ES-I3 (cell line): ENCODE measurements at regions not wholly inside any gene's neighbourhood (a gene's known extent, or its start where the extent isn't known, plus 50 kb on each side); places are given as distances from the start of the nearest gene placed in this dataset.

Source experiments
- H3K36me3 ChIP-seq: 2 replicates; pipeline ENCODE4 v1.6.1; 2013; ENCODE audit warnings: mild to moderate bottlenecking, low read length, control low read depth, moderate library complexity; ENCODE audit not compliant: insufficient read depth
- H3K4me1 ChIP-seq: 2 replicates; pipeline ENCODE4 v1.6.1; 2013; ENCODE audit warnings: mild to moderate bottlenecking, control low read depth, low read length; ENCODE audit not compliant: insufficient read depth
- H3K9ac ChIP-seq: 2 replicates; pipeline ENCODE4 v1.6.1; 2013; ENCODE audit warnings: low read depth, mild to moderate bottlenecking, low read length, moderate library complexity
- H3K9me3 ChIP-seq: 2 replicates; pipeline ENCODE4 v1.6.1; 2013; ENCODE audit warnings: mild to moderate bottlenecking, low read length, moderate library complexity; ENCODE audit not compliant: control insufficient read depth, insufficient read depth

DNA sequence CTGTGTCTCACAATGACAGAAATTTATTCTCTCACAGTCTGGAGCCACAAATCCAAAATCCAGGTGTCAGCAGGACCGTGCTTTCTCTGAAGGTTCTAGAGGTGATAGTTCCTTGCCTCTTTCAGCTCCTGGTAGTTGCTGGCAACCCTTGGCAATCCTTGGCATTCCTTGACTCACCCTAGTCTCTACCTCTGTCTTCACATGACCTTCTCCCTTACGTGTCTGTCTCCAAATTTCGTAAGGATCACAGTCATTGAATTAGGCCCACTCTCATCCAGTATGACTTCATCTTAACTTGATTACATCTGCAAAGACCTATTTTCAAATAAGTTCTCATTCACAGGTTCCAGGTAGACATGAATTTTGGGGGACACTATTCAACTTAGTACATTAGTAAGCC, 143.1 kb downstream of the CEP57L1 start:
- Histone ChIP-seq H3K9me3 (no peaks in the 10 kb centered on the region), H3K36me3 (no peaks in the 10 kb centered on the region), H3K9ac (no peak overlapping the region), H3K4me1 (peaks cover 4% of the 10 kb centered on the region; the same call in 1 of the 2 replicates)

DNA sequence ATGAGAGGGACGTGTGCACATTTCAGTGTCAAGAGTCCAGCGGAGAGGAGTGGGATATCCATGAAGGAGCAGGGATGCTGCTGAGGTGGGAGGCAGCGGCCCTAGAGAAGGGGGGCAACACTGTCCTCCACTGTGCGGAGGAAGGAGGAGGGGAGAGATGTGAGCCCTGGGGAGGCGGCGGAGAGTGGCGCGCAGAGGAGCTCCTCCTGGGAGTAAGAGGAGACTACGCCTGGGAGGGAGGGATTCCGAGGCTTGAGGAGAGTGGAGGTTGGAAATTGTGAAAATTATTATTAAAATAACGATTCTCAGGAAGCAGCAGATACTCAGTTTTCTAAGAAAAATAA, 142.7 kb downstream of the CEP57L1 start:
- Histone ChIP-seq H3K36me3 (no peaks in the 10 kb centered on the region), H3K9me3 (no peaks in the 10 kb centered on the region), H3K9ac (no peak overlapping the region), H3K4me1 (peaks cover 4% of the 10 kb centered on the region; the same call in 1 of the 2 replicates)

DNA sequence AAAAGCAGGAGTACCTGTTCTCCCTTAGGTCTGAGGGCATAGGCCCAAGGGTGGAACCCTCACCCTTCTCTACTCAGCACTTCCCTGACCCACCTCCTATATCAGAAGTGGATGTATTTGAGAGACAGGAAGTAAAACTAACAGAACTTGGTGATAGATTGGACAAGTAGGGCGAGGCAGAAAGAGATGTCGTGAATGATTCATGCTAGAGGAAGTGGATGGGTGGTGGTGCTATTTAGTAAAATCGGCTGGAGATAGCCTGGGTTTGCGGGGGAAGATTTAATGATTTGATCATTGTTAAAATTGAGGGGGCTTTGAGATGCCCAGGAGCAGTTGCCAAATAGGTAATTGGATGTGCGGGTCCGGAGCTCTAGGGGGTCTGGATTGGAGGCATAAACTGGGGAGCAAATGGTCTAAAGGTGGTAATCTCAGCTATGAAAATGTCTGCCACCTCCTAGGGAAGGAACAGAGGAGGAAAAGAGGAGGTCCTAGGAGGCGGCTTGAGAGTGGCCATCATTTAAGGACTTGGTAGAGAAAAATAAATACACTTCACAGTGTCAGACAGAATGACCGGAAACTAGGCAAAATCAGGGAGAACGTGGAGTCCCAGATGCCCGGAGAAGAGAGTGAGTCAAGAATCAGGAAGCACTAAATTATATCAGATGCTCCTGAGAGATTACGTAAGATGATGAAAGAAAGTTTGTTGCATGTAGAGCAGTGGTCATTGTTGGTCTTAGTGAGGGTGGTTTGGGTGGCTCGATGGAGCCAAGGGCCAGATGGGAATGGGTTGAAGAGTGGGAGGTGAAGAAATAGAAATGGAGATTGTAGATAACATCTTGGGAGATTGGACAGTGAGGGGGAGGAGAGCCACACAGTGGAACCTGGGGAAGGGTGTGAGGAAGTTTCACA, 142.0 kb downstream of the CEP57L1 start:
- H3K4me1 ChIP-seq = peaks cover 4% of the 10 kb centered on the region; the same call in 1 of the 2 replicates
- no peaks in the 10 kb centered on the region for H3K36me3 ChIP-seq
- H3K9ac ChIP-seq = no peak overlapping the region
- no peaks in the 10 kb centered on the region for H3K9me3 ChIP-seq

DNA sequence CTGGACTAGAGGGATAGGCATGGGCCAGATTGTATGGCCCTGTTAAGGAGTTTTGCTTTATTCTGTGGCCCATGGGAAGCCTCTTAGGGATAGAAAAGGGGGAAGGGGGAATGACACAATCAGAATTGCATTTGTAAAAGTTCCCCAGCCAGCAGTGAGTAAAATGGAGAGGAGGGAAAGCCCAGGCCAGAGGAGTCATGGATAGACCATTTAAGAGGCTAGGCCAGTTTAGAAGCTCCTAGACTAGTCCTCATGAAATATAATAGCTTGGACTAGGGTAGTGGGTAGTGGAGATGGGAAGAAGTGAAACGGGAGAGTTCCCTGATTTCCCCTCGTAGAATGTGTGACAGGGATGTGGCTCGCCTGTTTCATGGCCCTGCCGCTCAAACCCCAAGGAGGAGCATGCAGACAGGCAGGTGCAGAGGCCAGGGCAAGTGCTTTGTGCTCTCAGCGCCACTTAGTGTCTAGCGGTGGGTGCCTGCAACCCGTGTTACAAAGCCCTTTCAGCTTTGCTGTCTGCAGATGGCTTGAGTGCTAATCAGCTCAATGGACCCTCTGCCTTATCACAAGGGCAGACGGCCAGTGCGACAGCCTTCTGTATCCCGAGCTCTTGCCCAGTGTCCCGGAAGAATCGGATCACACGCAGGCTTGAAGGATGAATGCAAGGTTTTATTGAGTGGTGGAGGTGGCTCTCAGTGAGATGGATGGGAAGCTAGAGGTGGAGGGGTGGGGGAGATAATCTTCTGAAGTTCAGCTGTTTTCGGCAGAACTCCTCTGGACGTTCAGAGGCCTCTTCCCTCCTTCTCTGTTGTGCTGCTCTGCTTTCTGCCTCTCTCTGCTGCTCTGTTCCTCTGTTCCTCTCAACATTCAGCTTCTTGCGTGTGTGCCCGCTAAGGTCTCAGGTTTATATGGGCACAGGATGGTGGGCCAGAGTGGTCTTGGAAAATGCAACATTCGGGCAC, 141.1 kb downstream of the CEP57L1 start:
- Histone ChIP-seq H3K9ac (no peak overlapping the region), H3K4me1 (peaks cover 4% of the 10 kb centered on the region; the same call in 1 of the 2 replicates), H3K36me3 (no peaks in the 10 kb centered on the region), H3K9me3 (no peaks in the 10 kb centered on the region)

DNA sequence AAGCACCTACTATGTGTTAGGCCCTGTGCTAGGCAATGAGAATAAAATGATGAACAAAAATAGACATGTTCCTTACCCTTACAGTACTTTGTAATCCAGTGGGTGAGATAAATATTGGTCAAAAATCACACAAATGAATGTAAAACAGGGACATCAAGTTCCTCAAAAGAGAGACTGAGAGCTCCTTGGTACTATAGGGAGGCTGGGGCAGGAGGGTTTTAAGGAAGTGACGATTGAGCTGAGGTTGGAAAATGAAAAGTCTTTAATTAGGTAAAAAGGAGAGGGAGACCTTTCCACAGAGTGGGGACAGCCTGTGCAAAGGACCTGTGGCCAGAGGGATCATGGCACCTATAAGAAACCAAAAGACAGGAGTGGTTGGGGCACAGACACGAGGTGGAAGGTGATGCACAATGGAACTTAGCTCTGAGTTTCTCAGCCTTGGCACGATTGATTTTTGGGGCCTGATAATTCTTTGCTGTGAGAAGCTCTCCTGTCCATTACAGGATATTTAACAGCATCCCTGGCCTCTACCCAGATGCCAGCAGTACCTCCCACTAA, 140.3 kb downstream of the CEP57L1 start:
- Histone ChIP-seq H3K36me3 (no peaks in the 10 kb centered on the region), H3K9me3 (no peaks in the 10 kb centered on the region), H3K9ac (no peak overlapping the region), H3K4me1 (peaks cover 4% of the 10 kb centered on the region; the same call in 1 of the 2 replicates)

DNA sequence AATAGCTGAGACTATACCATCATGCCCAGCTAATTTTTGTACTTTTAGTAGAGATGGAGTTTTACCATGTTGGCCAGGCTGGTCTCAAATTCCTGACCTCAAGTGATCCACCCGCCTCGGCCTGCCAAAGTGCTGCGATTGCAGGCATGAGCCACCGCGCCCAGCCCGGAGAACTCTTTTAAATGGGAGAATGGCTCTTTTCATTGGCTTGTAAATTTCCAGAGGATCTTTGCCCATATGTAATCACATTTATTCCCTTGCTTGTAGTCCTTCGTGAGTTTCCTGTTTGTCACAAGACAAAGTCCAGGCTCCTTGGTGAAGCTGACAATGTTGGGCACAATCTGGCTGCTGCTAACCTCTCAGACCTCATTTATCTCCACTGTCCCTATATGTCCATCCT, 135.1 kb downstream of the CEP57L1 start:
- H3K9ac ChIP-seq = no peak overlapping the region
- H3K4me1 ChIP-seq = no peaks in the 10 kb centered on the region
- no peaks in the 10 kb centered on the region for H3K36me3 ChIP-seq
- H3K9me3 ChIP-seq = no peaks in the 10 kb centered on the region

DNA sequence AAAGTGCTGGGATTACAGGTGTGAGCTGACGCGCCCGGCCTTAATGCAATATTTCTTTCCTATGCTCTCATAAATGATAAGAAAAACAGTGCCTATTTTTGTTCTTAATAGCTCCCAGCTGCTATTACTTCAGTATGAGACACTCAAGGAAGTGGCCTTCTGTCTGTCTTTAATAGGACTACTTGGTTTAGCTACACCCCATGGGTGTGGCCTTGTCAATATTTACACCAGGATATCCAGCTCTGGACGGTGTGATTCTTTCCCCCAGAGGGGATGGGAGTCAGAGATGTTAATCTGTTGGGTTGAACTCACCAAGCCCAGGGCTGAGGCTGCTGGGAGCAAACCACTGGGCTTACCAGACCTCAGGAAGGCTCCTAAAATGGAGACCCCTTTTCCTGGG, 134.2 kb downstream of the CEP57L1 start:
- Histone ChIP-seq H3K9me3 (no peaks in the 10 kb centered on the region), H3K9ac (no peak overlapping the region), H3K4me1 (no peaks in the 10 kb centered on the region), H3K36me3 (no peaks in the 10 kb centered on the region)

DNA sequence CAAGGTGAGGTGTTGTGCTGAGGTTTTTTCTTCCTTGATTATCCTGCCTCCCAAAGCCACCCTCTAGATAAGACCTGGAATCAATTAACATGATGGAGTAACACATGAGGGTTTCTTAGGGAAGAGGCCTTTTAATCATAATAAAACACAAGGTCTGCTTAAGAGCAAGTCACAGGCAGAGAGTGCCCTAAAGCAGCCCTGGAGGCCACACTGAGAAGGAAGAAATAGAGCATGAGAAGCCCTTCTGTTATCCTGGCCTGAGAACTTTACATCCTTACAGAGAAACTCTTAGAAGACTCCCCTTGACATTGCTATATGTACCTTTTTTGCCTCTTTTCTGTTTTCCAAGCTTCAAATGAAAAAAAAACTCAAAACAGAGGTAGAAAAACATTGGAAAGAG, 132.3 kb downstream of the CEP57L1 start:
- Histone ChIP-seq H3K9ac (no peak overlapping the region), H3K9me3 (no peaks in the 10 kb centered on the region), H3K36me3 (no peaks in the 10 kb centered on the region), H3K4me1 (no peaks in the 10 kb centered on the region)

DNA sequence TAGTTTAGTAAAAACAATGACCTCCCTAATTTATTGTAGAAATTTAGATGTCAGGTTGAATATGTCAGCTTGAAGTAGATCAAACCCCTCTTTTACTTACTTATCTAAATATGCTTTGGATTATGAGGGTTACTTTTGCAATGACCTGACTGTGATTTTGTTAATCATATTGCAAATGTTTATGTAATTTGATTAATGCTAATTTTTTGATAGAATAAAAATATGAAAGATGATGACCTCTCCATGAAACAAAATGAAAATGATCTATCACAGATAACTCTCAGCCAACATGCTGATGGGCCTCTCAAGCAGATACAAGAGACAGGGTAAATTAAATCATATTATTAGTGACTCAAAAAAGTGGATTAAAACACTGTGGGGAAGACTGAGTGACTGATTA, 131.0 kb downstream of the CEP57L1 start:
- H3K9ac ChIP-seq = no peak overlapping the region
- no peaks in the 10 kb centered on the region for H3K9me3 ChIP-seq
- no peaks in the 10 kb centered on the region for H3K4me1 ChIP-seq
- H3K36me3 ChIP-seq = no peaks in the 10 kb centered on the region

DNA sequence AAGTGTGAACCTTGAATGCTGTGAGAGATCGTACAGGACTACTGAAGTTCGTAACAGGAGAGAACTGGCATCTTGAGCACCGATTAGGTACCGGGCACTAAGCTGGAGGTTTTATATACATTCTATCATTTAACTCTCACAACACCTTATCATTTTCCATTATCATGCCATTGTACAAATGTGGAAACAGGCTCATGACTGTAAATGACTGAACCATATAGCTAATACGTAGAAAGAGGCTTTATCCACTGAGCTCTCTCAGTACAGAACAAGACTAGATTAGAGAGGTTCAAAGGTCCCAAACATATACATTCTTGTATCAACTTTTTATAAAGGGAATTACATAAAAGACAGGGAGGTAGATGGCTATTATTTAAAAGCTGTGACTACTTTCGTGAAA, 130.6 kb downstream of the CEP57L1 start:
- H3K9ac ChIP-seq = no peak overlapping the region
- no peaks in the 10 kb centered on the region for H3K4me1 ChIP-seq
- no peaks in the 10 kb centered on the region for H3K9me3 ChIP-seq
- no peaks in the 10 kb centered on the region for H3K36me3 ChIP-seq

DNA sequence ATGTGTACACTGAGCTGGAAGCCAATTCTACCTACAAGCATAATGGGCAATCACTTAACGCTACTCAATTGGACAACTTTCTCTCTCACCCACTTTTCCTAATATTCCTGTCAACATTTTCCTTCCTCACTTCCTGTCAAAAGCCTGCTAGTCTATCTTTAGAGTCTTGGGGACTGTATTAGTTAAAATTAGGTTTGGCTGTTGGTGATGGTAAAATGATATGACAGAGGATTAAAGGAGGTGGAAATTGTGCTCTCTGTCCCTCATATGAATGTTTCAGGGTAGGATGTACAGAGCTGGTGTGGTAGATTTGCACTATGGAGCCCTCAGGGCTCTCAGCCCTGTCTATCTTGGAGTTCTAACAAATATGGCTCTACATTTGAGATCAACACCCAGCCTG, 129.7 kb downstream of the CEP57L1 start:
- H3K9me3 ChIP-seq = no peaks in the 10 kb centered on the region
- no peaks in the 10 kb centered on the region for H3K36me3 ChIP-seq
- H3K9ac ChIP-seq = no peak overlapping the region
- H3K4me1 ChIP-seq = no peaks in the 10 kb centered on the region

DNA sequence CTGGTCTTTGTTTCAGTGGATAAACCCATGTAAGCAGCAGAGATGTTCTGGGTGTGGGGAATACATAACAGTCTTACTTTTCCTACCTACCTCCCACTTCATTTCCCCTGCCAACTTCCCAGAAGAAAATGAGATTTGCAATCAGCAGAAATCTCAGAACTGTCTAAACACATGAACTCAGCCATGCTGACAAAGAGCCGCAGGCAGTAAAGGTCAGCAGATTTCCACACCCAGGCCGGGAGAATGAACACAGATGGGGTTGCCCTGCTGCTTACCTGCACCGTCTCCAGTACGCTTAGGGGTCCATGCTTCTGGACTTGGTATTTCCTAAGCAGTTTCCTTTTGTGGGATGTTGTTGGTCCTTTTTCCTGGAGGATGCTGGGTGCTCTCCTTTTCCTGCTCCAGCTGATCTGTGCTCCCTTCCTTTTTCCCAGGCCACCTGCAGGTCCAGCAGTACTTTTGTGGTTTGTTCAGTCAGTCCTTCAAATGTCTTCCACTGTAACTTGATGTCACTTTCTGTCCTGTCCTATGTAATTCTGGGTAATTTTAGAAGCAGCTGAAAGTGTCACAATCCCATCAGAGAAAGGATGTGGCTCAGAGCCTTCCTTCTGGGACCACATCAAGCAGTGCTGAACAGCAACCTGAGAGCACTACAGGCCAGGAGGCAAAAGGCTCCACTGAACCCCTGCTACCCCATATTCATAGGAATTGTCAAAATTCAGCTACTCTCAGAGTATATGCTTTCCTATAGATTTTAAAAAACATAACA, 129.0 kb downstream of the CEP57L1 start:
- H3K9me3 ChIP-seq = no peaks in the 10 kb centered on the region
- no peaks in the 10 kb centered on the region for H3K4me1 ChIP-seq
- no peak overlapping the region for H3K9ac ChIP-seq
- H3K36me3 ChIP-seq = no peaks in the 10 kb centered on the region

DNA sequence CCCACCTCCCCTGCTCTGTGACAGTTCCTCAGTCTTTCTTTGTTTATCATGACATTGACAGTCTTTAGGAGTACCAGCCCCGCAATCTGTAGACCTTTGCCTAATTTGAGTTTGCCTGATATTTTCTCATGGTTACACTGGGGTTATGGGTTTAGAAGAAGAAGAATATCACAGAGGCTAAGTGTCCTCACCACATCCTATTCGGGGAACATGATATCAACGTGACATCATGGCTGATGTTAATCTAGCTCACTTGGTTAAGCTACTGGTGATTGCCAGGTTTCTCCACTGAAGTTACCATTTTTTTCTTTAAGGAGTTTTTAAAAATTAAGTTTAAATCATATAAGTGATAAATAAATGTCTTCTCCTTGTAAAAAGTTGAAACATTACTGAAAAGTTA, 127.5 kb downstream of the CEP57L1 start:
- H3K36me3 ChIP-seq = no peaks in the 10 kb centered on the region
- H3K9me3 ChIP-seq = no peaks in the 10 kb centered on the region
- H3K9ac ChIP-seq = no peak overlapping the region
- no peaks in the 10 kb centered on the region for H3K4me1 ChIP-seq
